Activated CD8-positive, alpha-beta T cell treated with anti-CD3 and anti-CD28 coated beads for 36 hours (primary cell): ENCODE measurements at regions not wholly inside any gene's neighbourhood (a gene's known extent, or its start where the extent isn't known, plus 50 kb on each side); places are given as distances from the start of the nearest gene placed in this dataset.
"Not testable (repeated sequence)": the region's sequence is repeated elsewhere in the genome, so short reads cannot be mapped to it uniquely, and the experiment has no call there.

Source experiments
- ATAC-seq: fragments of 200-7000 bp; cut with Tn5 transposase; one replicate; pipeline ENCODE4 v1.10.0; 2021; ENCODE audit warnings: mild to moderate bottlenecking, moderate library complexity
- CTCF ChIA-PET: fragments of 350-600 bp; sonication (Branson Sonifier 250); formaldehyde crosslinking; loops from one replicate; lab custom pipeline; 2021; ENCODE audit warnings: antibody characterized with exemption; lab: Charles Lee
- POLR2A ChIA-PET: fragments of 350-600 bp; sonication (Branson Sonifier 250); formaldehyde crosslinking; loops from one replicate; lab custom pipeline; 2021; ENCODE audit warnings: antibody characterized with exemption; lab: Charles Lee
- DNase-seq: peaks from one replicate; pipeline ENCODE4 v3.0.0-alpha.2; 2020
- H3K27ac Mint-ChIP-seq: one replicate; pipeline ENCODE4 v1.8.0; 2021; ENCODE audit warnings: mild to moderate bottlenecking, mixed read lengths
- H3K27me3 Mint-ChIP-seq: one replicate; pipeline ENCODE4 v1.8.0; 2021; ENCODE audit warnings: mixed read lengths
- H3K36me3 Mint-ChIP-seq: one replicate; pipeline ENCODE4 v1.8.0; 2021; ENCODE audit warnings: low read depth, mixed read lengths
- H3K4me1 Mint-ChIP-seq: one replicate; pipeline ENCODE4 v1.8.0; 2021; ENCODE audit warnings: low read depth, mixed read lengths
- H3K4me3 Mint-ChIP-seq: one replicate; pipeline ENCODE4 v1.8.0; 2021; ENCODE audit warnings: mild to moderate bottlenecking, moderate library complexity, mixed read lengths
- H3K9me3 Mint-ChIP-seq: one replicate; pipeline ENCODE4 v1.8.0; 2021; ENCODE audit warnings: mixed read lengths
- intact Hi-C: fragments of 100-400 bp; cut with micrococcal nuclease; formaldehyde crosslinking; loops from one replicate; pipeline ENCODE4 v1.10.0; 2022
- TF ChIP-seq, protein P1 (sequence below): fragments of 200-600 bp; IDR thresholded peaks from one replicate; pipeline ENCODE4 v1.8.0; 2022; ENCODE audit warnings: antibody characterized with exemption, mild to moderate bottlenecking

DNA sequence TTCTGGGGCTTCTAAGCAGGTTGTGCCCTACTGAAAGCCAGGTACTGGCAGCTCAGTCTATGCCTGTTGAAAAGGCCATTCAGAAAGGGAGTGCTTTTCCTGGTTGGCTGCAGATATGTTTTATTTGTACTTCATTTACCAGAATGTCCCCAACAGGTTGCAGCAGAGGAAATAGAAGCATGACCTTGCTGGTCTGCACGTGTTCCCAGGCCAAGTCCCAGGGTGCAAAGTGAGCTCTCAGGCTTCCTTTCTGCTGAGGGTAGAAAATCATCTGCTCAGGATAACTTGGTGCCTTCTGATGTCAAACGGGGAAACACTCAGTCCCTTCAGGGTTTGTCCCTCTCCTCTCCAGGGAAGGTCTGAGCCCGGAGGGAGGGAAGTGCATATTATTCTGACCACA is 356.4 kb downstream of the BCL11B start:
- ChIA-PET CTCF (no interaction called here), POLR2A (no interaction called here)
- Mint-ChIP-seq H3K27ac (no peak overlapping the region), H3K4me3 (no peak overlapping the region), H3K4me1 (peaks cover 21% of the 10 kb centered on the region), H3K36me3 (no peaks in the 10 kb centered on the region), H3K27me3 (no peaks in the 10 kb centered on the region), H3K9me3 (no peaks in the 10 kb centered on the region)
- intact Hi-C loops = no loop called here
- TF ChIP-seq, protein P1, sequence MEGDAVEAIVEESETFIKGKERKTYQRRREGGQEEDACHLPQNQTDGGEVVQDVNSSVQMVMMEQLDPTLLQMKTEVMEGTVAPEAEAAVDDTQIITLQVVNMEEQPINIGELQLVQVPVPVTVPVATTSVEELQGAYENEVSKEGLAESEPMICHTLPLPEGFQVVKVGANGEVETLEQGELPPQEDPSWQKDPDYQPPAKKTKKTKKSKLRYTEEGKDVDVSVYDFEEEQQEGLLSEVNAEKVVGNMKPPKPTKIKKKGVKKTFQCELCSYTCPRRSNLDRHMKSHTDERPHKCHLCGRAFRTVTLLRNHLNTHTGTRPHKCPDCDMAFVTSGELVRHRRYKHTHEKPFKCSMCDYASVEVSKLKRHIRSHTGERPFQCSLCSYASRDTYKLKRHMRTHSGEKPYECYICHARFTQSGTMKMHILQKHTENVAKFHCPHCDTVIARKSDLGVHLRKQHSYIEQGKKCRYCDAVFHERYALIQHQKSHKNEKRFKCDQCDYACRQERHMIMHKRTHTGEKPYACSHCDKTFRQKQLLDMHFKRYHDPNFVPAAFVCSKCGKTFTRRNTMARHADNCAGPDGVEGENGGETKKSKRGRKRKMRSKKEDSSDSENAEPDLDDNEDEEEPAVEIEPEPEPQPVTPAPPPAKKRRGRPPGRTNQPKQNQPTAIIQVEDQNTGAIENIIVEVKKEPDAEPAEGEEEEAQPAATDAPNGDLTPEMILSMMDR = no peak
- no peak for DNase-seq
- ATAC-seq = no peak

DNA sequence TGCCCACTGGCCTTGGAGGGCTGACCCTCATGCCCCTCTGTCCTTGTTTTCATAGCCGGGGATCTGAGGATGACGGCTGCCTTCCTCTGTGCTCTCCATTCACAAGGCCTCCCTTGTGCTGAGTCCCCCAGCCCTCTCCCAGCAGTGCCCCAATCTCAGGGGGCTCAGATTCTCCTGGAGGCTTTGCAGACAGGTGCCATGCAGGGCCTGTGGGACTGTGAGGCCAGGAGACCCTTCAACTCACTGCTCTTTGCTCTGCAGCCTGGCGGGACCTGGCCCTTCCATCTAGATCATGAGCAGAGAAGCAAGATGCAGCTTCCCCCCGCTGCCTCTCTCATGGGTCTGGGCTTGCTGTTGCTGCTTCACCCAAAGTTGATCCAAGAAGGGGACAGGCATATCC is 356.0 kb downstream of the BCL11B start:
- intact Hi-C loops = no loop called here
- ATAC-seq (no peak), DNase-seq (no peak)
- H3K27me3 Mint-ChIP-seq = no peaks in the 10 kb centered on the region
- H3K4me3 Mint-ChIP-seq = no peak overlapping the region
- peaks cover 21% of the 10 kb centered on the region for H3K4me1 Mint-ChIP-seq
- CTCF ChIA-PET = no interaction called here
- POLR2A ChIA-PET = no interaction called here
- no peaks in the 10 kb centered on the region for H3K9me3 Mint-ChIP-seq
- TF ChIP-seq, protein P1 = no peak
- no peak overlapping the region for H3K27ac Mint-ChIP-seq
- no peaks in the 10 kb centered on the region for H3K36me3 Mint-ChIP-seq

- peaks cover 21% of the 10 kb centered on the region for H3K4me1 Mint-ChIP-seq
- no peak for DNase-seq
- ATAC-seq = no peak
- H3K36me3 Mint-ChIP-seq = no peaks in the 10 kb centered on the region
- intact Hi-C loops = no loop called here
- ChIA-PET POLR2A (no interaction called here), CTCF (no interaction called here)
- H3K27ac Mint-ChIP-seq = no peak overlapping the region
- no peaks in the 10 kb centered on the region for H3K27me3 Mint-ChIP-seq
- TF ChIP-seq, protein P1 = no peak
- H3K4me3 Mint-ChIP-seq = no peak overlapping the region
- H3K9me3 Mint-ChIP-seq = no peaks in the 10 kb centered on the region
Measured at GRCh38 chr14:98916476-98916875, 355.5 kb downstream of the BCL11B start.

DNA sequence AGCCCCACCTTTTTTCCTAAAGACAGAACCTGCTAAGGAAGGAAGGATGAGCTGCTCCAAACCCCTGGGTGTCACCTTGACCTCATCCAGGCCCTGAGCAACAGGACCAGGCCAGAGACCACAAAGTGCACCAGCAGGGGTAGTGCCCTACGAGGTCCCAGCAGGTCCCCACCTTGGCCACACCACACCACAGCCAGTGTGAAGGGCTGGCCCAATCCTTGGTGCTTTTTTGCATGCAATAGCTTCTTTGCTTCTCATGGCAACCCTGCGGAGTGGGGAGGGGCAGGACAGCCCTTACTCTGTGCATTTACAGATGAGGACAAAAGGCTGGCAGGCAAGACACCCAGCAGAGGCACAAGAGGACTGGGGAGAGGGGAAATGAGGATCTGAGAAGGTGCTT is 352.6 kb downstream of the BCL11B start:
- Mint-ChIP-seq H3K9me3 (peaks cover 11% of the 10 kb centered on the region), H3K27me3 (no peaks in the 10 kb centered on the region), H3K4me3 (no peak overlapping the region), H3K36me3 (no peaks in the 10 kb centered on the region), H3K4me1 (peaks cover 2% of the 10 kb centered on the region), H3K27ac (no peak overlapping the region)
- DNase-seq = no peak
- intact Hi-C loops = no loop called here
- TF ChIP-seq, protein P1 = no peak
- ChIA-PET POLR2A (no interaction called here), CTCF (no interaction called here)
- ATAC-seq = no peak

DNA sequence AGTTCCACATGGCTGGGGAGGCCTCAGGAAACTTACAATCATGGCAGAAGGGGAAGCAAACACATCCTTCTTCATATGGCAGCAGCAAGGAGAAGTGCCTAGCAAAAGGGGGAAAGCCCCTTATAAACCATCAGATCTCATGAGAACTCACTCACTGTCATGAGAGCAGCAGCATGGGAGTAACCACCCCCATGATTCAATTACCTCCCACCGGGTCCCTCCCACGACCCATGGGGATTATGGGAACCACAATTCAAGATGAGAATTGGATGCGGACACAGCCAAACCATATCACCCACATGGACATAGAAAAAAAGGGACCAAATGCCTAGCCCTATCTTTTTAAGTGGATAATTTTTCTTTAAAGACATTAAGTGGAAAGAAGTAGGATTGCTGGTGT is 350.7 kb downstream of the BCL11B start:
- Mint-ChIP-seq H3K4me1 (peaks cover 15% of the 10 kb centered on the region), H3K9me3 (peaks cover 11% of the 10 kb centered on the region)
- H3K36me3 Mint-ChIP-seq, CTCF ChIA-PET, DNase-seq, H3K4me3 Mint-ChIP-seq, POLR2A ChIA-PET, H3K27me3 Mint-ChIP-seq, intact Hi-C loops, ATAC-seq, H3K27ac Mint-ChIP-seq: not testable (repeated sequence)

- ATAC-seq = no peak
- intact Hi-C loops = no loop called here
- H3K36me3 Mint-ChIP-seq = peaks cover 2% of the 10 kb centered on the region
- no peak overlapping the region for H3K27ac Mint-ChIP-seq
- H3K9me3 Mint-ChIP-seq = peaks cover 11% of the 10 kb centered on the region
- POLR2A ChIA-PET = no interaction called here
- H3K4me1 Mint-ChIP-seq = peaks cover 32% of the 10 kb centered on the region
- DNase-seq = no peak
- CTCF ChIA-PET = no interaction called here
- TF ChIP-seq, protein P1 = no peak
- no peak overlapping the region for H3K4me3 Mint-ChIP-seq
- no peaks in the 10 kb centered on the region for H3K27me3 Mint-ChIP-seq
Measured at GRCh38 chr14:98923596-98923995, 348.4 kb downstream of the BCL11B start.
